HG03159 (cell line): ENCODE measurements at regions not wholly inside any gene's neighbourhood (a gene's known extent, or its start where the extent isn't known, plus 50 kb on each side); places are given as distances from the start of the nearest gene placed in this dataset.
A peak's percentile ranks its signal among the peaks of the same experiment; 100 is the strongest.

ENCODE experiments used
- ATAC-seq: cut with Tn5 transposase; IDR thresholded peaks from one replicate; pipeline ENCODE4 v1.9.1; 2021; ENCODE audit warnings: mild to moderate bottlenecking, moderate library complexity; ENCODE audit not compliant: unreplicated experiment

DNA sequence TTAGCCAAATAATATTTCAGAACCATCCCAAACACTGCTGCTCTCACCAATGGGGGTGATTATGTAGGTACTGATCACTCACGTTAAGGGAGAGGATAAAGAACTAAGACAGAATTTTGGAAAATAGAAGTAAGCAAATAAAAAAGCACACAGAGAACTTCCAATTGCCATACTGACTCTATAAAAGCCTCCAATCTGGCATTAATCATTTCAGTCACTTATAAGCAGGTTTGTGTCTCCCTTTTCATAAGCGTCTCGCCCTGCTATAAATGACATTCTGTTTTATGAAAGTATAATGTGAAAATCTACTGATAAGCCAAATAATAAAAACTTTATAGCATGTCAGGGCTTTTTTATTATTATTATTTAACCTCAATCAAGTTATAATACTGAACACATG lies 435.2 kb downstream of the ETNK1 start:
- ATAC-seq: no peak

DNA sequence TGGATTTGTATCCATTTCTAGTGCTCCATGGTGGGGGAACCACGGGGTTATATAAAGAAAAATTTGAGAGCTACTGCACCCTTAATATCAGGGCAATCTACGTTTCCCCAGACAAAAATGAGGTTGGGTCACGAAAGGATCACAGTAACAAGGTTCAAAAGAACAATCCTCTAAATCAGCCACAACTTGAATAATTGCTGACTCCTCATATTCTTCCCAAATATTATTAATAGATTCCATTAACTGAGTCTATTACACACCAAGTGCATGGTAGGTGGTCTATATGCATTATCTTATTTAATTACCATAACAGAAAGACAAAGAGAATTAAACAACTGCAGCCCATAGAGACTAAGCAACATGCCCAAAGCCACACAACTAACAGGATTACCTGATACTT lies 438.2 kb downstream of the ETNK1 start:
- ATAC-seq: no peak

DNA sequence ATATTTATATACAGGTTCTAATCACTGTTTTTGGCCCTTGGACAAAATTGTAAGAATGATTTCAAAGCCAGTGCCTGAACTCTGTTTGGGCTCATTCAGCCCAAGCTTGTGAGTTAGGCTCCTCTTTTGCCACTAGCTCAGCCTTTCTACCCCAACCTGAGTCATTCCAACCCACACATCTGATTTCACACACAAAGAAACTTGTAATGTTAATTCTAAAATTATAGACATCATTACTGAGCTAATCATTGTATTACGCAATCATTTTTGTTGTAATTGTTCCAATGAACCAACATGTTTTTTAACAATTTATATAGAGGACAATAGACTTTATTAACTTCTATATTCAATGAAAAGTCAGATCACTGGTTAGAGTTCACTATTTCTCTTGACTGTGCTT lies 441.1 kb downstream of the ETNK1 start:
- ATAC-seq: no peak

DNA sequence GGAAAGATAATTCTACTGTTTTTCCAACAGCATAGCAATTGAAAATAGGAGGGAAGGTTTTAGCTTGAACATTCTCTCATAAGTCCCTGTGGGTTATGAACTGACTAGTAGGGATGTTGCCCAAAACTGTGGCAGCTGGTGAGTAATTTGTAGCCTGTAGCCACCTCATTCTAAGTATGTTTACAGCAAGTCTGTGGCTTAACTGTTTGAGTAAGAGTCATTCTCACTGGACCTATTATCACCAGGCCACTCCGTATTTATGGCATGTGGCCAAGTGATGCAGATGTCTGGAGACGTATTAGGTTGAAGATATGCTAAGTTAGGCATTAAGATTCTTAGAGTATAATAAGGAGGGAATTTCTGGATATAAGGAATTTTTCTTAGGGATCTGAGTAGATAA lies 458.3 kb downstream of the ETNK1 start:
- peak; percentile 72 for ATAC-seq

DNA sequence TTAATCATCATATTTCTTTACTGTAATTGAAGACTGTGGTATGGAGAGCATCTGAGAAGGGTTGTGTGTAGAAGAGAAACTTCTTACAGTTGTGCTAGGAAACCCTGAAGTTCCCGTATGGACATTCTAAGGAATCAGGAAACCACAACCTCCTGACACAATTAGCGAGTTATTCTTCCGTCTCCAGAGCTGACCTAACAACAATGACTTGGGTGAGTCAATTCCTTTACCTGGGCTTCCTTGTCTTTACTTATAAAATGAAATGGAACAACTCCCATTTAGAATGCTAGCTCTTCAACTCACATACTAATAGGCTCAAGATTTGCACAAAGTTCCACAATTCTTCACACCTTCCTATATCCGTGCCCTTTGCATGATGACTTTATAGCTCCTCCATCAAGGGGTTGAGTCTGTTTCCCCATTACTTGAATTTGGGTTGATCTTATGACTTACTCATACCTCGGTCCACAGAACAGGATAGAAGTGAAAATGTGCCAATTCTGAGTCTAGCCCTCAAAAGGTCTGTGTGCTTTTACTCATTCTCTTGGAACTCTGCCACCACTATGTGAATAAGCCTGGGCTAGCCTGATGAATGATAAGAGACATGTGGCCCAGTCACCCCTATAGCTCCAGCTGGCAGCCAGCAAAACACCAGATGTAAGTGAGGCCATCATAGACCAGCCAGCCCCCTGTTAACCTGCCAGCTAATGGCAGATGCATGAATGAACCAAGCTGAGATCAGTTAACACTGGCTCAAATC lies 459.4 kb downstream of the ETNK1 start:
- no peak for ATAC-seq

DNA sequence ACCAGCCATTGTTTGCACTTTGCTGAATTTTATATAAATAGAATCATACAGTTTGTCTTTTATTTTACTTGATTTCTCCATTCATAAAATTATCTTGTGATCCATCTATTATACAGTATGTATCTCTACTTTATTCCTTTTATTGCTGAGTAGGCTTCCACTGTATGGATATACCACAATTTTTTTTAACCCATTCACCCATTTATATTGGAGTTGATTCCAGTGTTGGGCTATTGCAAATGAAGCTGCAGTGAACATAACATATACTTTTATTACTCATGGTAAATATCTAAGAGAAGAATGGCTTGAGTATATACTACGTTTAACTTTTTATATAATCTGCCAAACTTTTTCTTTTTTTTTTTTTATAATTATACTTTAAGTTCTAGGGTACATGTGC lies 463.6 kb downstream of the ETNK1 start:
- ATAC-seq: no peak

DNA sequence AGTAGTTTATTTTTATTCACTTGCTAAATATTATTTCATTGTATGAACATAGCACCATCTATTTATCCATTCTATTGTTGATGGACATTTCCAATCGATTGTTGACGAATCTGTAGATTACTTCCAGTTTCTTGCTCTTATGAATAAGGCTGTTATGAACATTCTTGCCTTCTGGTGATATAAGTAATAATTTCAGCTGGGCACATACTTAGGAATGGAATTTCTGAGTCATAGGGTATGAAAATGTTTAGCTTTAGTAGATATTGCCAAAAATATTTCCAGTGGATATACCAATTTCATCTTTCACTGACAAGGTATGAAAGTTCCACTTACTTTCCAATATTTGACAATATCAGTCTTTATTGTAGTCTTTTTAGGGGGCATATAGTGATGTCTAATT lies 468.5 kb downstream of the ETNK1 start:
- ATAC-seq: no peak

DNA sequence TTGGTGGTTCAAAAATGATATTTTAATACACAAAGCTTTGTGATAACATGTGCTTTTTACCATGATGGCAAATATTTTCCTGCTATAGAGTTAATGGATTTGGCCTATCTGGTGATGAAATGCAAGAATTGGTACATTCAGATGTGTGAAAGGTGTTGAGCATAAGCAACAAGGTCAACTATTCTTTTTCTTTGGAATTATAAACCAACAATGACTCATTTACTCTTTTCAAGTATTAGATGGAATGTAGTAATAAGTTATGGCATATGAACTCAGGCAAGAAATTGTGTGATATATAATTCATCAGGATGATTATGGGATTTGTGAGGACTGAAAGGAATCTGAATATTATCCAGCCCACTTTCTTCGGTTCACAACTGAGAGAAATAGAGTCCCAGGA lies 471.4 kb downstream of the ETNK1 start:
- ATAC-seq: no peak

DNA sequence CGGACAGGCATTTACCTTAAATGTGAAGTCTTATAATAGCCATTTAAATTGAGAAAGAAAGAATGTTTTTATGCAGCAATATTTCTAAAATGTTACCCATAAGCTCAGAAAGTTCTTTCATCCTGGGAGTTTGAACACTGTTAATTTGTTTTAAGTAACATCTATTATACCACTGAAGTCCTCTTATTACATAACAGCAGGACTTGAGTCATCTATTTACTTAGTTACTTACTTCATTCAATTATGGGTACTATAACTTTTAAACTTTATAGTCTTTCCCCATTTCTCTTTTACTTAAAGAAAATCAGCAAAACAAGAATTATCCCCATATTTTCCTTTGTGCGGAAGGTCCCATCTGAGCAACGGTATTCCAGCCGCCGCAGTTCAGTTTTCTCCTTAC lies 473.1 kb downstream of the ETNK1 start:
- ATAC-seq: no peak

DNA sequence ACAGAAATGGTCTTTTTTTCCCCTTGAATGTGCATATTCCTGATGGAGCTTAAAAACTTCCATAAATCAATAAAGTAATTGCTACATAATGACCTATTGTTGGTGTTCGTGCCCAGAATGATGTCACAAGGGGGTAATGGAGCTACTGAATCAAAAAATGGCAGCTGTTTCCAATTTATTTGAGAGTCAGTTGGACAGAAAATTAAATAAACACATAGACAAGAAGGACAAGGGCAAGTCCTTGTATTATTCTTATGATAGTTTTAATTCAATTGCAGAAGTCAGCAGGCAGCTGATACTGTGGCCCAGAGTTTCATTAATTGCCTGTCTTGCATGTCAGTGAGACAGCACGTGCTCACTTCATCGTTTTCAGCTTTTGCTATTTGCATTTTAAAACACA lies 473.5 kb downstream of the ETNK1 start:
- ATAC-seq: no peak

DNA sequence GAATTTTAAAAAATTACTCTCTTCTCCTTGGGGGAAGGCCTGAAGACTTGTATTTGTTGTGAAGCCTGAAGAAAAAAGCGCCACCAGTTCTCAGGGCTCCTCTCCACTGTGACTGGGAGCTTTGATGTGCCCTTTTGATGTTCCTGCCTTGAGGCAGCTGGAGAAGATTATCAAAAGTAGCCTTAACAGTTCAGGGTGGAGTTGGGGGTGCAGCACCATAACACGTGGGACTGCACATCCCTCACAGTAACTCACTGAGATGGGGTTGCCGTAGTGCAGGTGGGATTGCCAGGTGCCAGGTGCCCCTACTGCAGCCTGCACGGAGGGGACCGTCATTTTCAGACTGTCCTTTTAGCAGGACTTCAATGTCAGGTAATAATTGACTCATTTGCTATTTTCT lies 474.1 kb downstream of the ETNK1 start:
- ATAC-seq: no peak

DNA sequence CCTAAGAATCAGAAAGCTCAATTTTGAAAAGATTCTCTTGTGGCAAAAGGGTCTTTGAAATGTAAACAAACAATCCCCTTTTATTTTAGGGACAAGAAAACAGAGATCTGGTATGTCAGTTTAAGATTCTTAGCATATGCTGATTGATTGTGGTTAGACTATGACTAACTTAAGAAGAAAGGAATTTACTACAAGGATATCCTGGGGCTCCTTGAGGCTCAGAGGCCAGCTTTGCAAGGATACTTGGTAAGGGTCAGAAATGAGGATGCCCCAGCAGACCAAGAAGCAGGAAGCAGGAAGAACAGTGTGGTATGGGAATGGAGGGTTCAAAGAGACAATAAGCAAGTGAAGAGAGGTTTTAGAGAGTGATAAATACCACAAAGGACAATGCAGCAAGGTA lies 474.6 kb downstream of the ETNK1 start:
- no peak for ATAC-seq

DNA sequence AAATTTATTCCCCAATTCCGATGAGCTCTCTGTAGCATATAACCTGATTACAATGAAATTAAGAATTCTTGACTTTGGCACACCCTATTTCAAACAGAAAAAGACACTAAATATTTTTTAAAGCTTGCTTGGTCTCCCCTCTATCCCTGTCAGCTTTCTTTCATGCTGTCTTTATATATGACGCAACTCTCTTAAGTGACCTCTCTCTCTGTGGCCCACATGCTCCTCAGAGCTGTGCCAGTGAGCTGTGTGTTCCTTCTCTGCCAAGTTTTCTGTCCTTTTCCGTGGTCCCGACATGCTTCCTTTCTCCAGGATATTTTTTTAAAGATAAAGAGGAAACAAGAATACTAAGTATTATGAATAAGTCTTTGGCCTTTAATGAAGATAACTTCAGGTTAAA lies 484.0 kb downstream of the ETNK1 start:
- no peak for ATAC-seq

DNA sequence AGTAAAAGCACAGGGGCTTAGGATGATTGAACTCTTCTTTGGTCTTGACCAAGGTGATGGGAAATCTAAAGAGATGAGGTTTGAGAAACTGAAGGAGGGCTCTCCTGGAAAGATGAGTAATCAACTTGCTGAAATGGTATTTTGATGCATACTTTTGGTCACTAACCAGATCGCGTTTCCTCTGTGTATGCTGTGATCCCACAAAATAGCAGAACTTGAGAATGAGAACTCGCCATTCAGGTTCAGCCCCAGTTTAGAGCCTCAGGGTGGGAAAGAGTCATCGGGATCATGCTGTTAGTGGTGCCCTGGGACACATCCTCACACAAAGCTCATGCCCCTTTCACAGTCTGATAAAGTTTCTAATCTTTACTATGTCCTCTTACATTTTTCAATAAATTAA lies 488.8 kb downstream of the ETNK1 start:
- ATAC-seq: no peak

DNA sequence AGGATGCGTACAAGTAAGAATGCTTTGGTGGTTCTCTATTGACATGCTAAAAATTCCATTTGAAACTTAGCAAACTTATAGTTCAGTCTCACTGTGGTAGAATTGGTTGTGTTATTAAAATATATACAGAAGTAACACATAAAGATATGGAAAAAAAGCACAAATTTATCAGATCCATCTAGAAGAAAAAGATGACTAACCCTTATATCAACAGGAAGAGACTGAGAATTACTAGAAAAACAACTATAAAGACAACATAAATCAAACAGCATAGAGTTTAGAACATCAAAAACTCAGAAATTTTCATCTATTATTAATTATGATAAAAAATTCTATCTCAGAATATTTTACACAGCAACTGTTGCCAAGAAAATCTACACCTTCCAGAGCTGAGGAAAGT lies 491.0 kb downstream of the ETNK1 start:
- ATAC-seq: no peak

DNA sequence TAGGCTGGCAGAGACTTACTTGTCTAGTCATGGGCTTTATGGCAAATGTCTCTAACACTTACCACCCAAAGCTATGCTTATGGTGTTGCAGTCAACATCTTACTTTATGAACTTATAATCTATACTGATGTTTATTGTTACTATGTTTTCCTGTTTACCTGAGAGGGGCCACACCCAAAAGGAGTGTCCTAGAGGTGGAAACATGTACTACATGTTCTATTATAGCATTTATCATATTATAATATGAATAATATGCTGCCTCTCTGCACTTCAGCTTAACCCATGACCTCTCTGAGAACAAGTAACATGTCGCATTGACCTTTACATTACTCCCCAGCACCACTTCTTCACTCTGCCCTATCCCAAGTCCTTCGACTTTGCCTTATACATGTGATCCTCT lies 501.8 kb downstream of the ETNK1 start:
- no peak for ATAC-seq

DNA sequence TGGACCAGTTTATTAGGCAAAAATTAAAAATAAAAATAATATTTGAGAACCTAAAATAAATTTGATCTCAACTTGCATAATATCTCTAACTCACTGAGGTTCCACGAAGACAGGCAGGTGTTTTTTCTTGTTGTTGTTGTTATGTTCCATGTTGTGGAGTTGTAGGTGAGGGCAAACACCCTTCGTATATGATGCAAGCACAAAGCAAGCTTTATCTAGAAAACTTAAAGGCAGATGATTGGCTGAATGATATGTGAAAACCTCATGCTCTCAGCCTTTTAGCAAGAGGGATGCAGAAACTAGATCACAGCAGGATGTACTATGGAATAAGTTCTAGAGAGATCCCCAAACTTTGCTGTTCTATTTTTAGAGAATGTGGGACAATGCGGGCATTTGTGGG lies 502.7 kb downstream of the ETNK1 start:
- no peak for ATAC-seq

DNA sequence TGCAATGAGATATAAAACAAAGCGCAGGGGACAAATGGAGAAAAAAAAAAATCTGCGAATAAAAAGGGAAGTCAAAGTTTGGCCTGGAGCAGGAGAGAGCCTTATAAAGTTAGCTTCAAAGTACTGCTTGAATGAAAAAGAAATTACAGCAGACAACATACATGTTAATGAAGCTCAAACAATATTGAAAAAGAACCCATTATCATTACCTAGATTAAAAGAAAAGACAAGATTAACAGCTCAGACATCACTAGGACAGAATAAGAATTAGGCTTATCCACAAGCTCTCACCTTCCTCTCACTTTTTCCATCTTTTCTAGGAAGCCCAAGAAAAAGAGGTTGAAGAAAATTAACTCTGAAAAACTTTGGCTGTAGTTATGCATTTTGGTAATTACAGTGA lies 503.5 kb downstream of the ETNK1 start:
- no peak for ATAC-seq

DNA sequence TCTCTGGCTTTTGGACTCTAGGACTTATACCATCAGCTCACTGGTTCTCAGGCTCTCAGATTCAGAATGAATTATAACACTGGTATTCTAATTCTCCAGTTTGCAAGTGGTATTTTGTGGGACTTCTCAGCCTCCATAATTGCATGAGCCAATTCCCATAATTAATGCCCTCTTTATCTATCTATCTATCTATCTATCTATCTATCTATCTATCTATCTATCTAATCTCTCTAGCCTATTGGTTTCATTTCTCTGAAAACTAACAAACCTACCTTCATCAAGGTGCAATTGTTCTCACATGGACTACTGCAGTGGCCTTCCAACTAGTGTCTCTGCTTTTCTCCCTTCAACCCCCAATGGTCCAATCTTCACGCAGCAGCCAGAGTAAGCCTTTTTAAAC lies 507.4 kb downstream of the ETNK1 start:
- no peak for ATAC-seq

DNA sequence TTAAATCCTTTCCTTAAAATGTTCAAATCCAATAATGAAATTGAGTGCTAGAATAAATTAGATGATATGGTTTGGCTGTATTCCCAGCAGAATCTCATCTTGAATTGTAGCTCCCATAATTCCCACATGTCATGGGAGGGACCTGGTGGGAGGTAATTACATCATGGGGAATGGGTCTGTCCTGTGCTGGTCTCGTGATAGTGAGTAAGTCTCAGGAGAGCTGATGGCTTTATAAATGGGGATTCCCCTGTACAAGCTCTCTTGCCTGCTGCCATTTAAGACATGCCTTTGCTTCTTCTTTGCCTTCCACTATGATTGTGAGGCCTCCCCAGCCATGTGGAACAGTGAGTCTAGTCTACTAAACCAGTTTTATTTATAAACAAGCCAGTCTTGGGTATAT lies 508.5 kb downstream of the ETNK1 start:
- ATAC-seq: no peak

DNA sequence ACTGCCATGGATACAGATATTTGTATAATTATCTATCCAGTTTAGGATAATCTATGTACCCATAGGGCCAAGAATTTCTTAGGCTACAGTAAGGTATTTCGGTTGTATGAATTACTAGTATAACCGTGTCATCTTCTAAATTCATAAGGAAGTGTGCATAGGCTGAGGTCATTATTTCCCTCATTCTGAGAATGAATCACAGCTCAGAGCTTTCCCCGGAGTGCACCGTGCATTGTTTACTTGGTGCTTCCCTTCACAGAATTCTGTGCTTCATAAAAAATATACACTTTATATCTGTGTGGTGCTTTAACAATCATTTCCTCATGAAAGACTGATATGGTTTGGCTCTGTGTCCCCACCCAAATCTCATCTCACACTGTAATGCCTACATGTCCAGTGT lies 514.1 kb downstream of the ETNK1 start:
- no peak for ATAC-seq

DNA sequence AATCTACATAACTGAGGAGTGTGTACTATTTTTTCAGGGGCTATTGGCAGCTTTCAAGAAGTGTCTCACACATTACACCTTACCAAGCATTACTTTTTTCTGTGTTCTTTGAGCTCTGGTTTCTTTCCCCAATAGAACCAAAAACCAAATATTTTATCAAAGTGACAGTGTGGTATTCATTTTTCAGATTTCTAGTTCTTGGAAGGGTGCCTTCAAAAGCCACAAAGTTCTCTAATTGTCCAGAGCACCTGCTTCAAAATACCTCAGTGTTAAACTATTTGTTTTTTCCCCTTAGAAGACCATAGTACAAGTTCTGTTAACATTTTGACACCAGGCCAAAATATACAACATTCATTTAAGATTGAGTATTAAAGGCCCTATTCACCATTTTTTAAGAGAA lies 515.7 kb downstream of the ETNK1 start:
- no peak for ATAC-seq

DNA sequence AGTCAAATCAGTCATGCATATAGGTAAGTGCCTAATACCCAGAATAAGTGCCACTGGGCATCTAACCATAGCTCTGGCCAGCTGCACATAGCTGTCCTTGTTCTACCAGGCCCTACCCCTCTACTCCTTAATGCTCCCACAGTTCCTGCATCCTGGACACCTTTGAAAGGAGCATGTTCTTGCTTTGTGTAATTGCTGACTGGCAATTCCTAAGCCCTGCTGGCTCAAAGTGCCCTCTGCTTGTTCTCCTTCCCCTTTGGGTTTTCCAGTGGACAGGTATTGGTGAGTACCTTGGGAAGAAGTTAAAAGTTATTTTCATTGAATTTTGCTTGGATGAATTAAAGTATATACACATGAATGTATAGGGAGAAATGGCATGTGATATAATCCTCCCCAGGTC lies 516.4 kb downstream of the ETNK1 start:
- no peak for ATAC-seq
